ENCODE measurements at regions not wholly inside any gene's neighbourhood (a gene's known extent, or its start where the extent isn't known, plus 50 kb on each side); places are given as distances from the start of the nearest gene placed in this dataset.

DNA sequence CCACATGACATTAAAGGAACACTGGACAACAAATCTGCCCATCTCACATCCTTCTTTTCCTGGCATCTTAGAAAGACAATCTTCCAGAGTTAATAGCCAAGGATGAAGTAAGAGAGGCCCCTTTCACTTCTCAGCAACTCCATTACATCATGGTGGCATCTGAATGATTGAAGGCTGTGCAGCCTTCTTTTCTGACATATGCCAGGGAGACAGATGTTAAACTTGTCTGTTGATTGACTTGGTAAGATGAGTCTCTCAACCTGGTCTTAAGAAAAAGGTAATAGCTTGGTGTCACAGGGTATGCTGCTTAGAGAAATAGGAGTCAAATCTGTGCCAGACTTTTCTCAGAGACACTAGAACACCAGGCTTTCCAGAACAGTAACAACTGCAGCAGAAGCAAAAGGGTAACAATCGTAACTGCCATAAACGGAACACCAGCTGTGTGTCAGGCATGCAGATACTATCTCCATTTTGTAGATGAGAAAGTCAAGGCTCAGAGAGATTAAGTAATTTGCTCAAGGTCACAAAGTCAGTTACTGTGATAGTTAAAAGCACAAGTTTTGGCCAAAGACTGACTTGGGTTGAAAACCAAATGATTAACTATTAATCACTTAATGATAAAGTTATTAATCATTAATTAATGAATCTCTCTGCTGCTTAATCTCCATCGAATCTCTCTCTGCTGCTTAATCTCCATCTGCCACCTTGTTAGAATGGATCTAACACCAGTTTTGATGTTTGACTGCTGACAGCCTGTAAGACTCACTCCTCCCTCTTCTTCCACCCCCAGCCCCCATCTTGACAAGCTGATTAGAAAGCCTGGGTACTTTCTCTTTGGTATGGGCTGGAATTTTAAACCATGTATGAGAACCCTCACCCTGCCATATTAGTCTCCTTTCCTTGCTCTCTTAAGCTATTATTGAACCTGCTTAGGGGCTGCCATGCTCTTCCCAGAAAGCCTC, 353.5 kb downstream of the ENC1 start:
- H3K27me3 ChIP-seq (ENCODE audit: control insufficient read depth in 5 of 5, insufficient read depth in 4 of 5, low read length in 5 of 5), result no peaks in the 10 kb centered on the region
- peaks cover 0 to 17% (median 11%) of the 10 kb centered on the region in 5 donors for H3K4me1 ChIP-seq (ENCODE audit: control insufficient read depth in 5 of 5, insufficient read depth in 5 of 5, low read length in 5 of 5)
- no peaks in the 10 kb centered on the region for H3K36me3 ChIP-seq (ENCODE audit: control insufficient read depth in 5 of 5, insufficient read depth in 5 of 5, low read length in 5 of 5)
- H3K27ac ChIP-seq (ENCODE audit: low read depth, low read length), result no peak overlapping the region
- H3K4me3 ChIP-seq (ENCODE audit: low read depth in 1 of 5, low read length in 5 of 5), result no peak overlapping the region
- no peaks in the 10 kb centered on the region for H3K9me3 ChIP-seq (ENCODE audit: control insufficient read depth in 5 of 5, low read length in 5 of 5)
- H3K9ac ChIP-seq (ENCODE audit: low read length in 5 of 5), result no peak overlapping the region

DNA sequence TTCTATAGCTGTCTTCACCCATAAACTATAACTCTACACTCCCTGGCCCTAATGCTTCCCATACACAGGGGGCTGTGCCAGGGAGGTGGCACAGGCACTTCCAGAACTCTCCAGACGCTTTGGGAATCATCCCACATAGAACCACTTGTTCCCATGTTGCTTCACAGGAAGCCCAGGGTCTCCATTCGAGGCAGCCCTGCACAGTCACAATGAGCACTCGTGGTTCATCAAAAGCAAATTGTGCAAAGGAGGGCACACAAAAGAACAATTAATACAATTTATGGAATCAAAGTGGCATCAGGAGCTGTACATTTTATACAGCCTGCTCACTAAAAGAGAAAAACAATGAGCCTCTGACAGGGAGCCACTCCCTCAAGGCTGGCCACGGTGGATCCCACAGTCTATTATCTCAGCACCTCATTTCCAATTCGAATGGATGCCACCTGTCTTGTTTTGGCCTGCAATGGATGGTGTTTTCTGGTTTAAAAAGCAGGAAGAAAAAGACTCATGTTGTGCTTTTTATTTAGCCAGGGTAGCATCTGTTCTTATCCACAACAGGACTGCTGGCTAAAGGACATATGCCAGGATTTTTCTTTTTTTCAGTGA, 354.8 kb downstream of the ENC1 start:
- no peak overlapping the region for H3K27ac ChIP-seq (ENCODE audit: low read depth, low read length)
- no peak overlapping the region for H3K4me3 ChIP-seq (ENCODE audit: low read depth in 1 of 5, low read length in 5 of 5)
- H3K4me1 ChIP-seq (ENCODE audit: control insufficient read depth in 5 of 5, insufficient read depth in 5 of 5, low read length in 5 of 5), result peaks cover 0 to 13% (median 9%) of the 10 kb centered on the region in 5 donors
- H3K9ac ChIP-seq (ENCODE audit: low read length in 5 of 5), result no peak overlapping the region
- no peaks in the 10 kb centered on the region for H3K36me3 ChIP-seq (ENCODE audit: control insufficient read depth in 5 of 5, insufficient read depth in 5 of 5, low read length in 5 of 5)
- H3K27me3 ChIP-seq (ENCODE audit: control insufficient read depth in 5 of 5, insufficient read depth in 4 of 5, low read length in 5 of 5), result no peaks in the 10 kb centered on the region
- no peaks in the 10 kb centered on the region for H3K9me3 ChIP-seq (ENCODE audit: control insufficient read depth in 5 of 5, low read length in 5 of 5)

DNA sequence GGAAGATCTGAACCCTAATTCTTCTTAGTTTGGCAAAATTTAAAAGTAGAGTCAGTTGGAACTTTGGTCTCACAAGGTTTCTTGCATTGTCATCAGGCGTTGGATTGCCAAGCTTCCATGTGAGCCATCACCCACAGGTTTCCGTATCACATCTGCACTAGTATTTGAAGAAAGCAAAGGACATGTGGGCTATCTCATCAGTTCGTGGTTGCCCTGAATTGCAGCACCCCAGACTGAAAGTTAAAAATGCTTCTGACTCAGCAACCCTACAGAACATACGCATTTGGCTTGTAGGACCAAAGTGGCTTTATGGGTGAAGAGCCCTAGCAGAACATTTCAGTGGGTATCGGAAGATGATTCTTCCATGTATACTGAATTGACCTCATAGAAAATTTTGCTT, 358.0 kb downstream of the ENC1 start:
- no peaks in the 10 kb centered on the region for H3K36me3 ChIP-seq (ENCODE audit: control insufficient read depth in 5 of 5, insufficient read depth in 5 of 5, low read length in 5 of 5)
- no peak overlapping the region for H3K9ac ChIP-seq (ENCODE audit: low read length in 5 of 5)
- no peaks in the 10 kb centered on the region for H3K9me3 ChIP-seq (ENCODE audit: control insufficient read depth in 5 of 5, low read length in 5 of 5)
- no peaks in the 10 kb centered on the region for H3K27me3 ChIP-seq (ENCODE audit: control insufficient read depth in 5 of 5, insufficient read depth in 4 of 5, low read length in 5 of 5)
- peaks cover 0 to 5% (median 2%) of the 10 kb centered on the region in 5 donors for H3K4me1 ChIP-seq (ENCODE audit: control insufficient read depth in 5 of 5, insufficient read depth in 5 of 5, low read length in 5 of 5)
- H3K27ac ChIP-seq (ENCODE audit: low read depth, low read length), result no peak overlapping the region
- H3K4me3 ChIP-seq (ENCODE audit: low read depth in 1 of 5, low read length in 5 of 5), result no peak overlapping the region

- Histone ChIP-seq H3K9me3 (ENCODE audit: control insufficient read depth in 5 of 5, low read length in 5 of 5) (no peaks in the 10 kb centered on the region), H3K4me3 (ENCODE audit: low read depth in 1 of 5, low read length in 5 of 5) (no peak overlapping the region), H3K9ac (ENCODE audit: low read length in 5 of 5) (no peak overlapping the region), H3K36me3 (ENCODE audit: control insufficient read depth in 5 of 5, insufficient read depth in 5 of 5, low read length in 5 of 5) (no peaks in the 10 kb centered on the region), H3K27me3 (ENCODE audit: control insufficient read depth in 5 of 5, insufficient read depth in 4 of 5, low read length in 5 of 5) (no peaks in the 10 kb centered on the region), H3K27ac (ENCODE audit: low read depth, low read length) (no peak overlapping the region), H3K4me1 (ENCODE audit: control insufficient read depth in 5 of 5, insufficient read depth in 5 of 5, low read length in 5 of 5) (peaks cover 0 to 7% (median 2%) of the 10 kb centered on the region in 5 donors)
Observed at GRCh38 chr5:74281166-74281565, 359.4 kb downstream of the ENC1 start.

DNA sequence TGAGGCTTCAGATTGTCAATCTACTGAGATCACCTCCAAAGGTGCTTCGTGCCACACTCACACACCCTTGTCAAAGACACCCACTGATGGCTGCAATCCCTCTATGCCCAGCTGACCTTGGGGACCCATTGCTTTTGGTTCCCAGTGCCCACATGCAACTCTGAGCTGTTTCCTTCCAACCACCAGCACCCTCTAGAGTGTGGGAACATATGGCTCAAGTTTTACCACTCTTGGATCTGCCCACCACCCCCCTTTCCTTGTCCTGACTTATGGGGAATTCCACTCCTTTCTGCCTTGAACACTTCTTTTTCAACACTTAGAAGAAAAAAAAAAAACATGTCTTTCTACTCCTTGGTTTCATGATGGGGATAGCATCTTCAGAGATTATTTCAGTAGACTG, 360.2 kb downstream of the ENC1 start:
- Histone ChIP-seq H3K9me3 (ENCODE audit: control insufficient read depth in 5 of 5, low read length in 5 of 5) (no peaks in the 10 kb centered on the region), H3K36me3 (ENCODE audit: control insufficient read depth in 5 of 5, insufficient read depth in 5 of 5, low read length in 5 of 5) (no peaks in the 10 kb centered on the region), H3K4me1 (ENCODE audit: control insufficient read depth in 5 of 5, insufficient read depth in 5 of 5, low read length in 5 of 5) (peaks cover 2 to 16% (median 9%) of the 10 kb centered on the region in 5 donors), H3K9ac (ENCODE audit: low read length in 5 of 5) (no peak overlapping the region), H3K27ac (ENCODE audit: low read depth, low read length) (no peak overlapping the region), H3K27me3 (ENCODE audit: control insufficient read depth in 5 of 5, insufficient read depth in 4 of 5, low read length in 5 of 5) (no peaks in the 10 kb centered on the region), H3K4me3 (ENCODE audit: low read depth in 1 of 5, low read length in 5 of 5) (no peak overlapping the region)

DNA sequence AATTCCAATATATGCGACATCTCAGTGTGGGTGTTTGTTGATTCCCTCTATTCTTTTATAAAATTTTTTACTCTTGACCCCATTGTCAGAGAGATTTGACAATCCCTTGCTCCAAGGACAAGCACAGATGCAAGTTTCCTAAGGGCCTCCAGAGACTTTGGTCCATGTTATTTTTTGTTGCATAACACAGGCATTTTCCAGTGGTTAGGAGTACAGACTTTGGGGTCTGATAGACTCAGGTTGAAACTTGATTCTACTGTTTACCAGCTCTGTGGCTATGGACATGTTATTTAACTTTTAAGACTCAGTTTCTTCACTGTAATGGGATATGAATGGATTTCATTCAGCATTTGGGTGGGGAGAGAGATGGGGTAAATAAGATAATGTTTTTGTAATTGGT, 361.3 kb downstream of the ENC1 start:
- Histone ChIP-seq H3K27ac (ENCODE audit: low read depth, low read length) (no peak overlapping the region), H3K4me3 (ENCODE audit: low read depth in 1 of 5, low read length in 5 of 5) (no peak overlapping the region), H3K9me3 (ENCODE audit: control insufficient read depth in 5 of 5, low read length in 5 of 5) (no peaks in the 10 kb centered on the region), H3K36me3 (ENCODE audit: control insufficient read depth in 5 of 5, insufficient read depth in 5 of 5, low read length in 5 of 5) (no peaks in the 10 kb centered on the region), H3K9ac (ENCODE audit: low read length in 5 of 5) (no peak overlapping the region), H3K4me1 (ENCODE audit: control insufficient read depth in 5 of 5, insufficient read depth in 5 of 5, low read length in 5 of 5) (peaks cover 2 to 20% (median 9%) of the 10 kb centered on the region in 5 donors), H3K27me3 (ENCODE audit: control insufficient read depth in 5 of 5, insufficient read depth in 4 of 5, low read length in 5 of 5) (no peaks in the 10 kb centered on the region)

DNA sequence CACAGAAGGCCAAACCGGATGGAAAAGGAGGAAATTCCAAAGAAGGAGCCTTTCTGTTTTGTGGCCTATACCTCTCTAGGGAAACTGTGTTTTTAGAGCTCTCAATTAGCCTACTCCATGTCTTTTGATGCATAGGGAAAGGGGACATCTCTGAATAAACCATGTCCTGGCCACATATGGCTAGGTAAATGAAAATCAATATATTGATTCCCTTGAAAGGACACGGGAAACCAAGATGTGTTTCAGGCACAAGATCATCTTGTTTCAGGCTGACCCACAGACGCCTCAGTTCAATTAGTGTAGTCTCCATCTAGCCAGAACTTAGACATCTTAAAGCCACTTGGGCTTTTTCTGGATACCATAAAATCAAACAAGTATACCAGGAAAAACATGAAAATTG, 363.1 kb downstream of the ENC1 start:
- Histone ChIP-seq H3K36me3 (ENCODE audit: control insufficient read depth in 5 of 5, insufficient read depth in 5 of 5, low read length in 5 of 5) (no peaks in the 10 kb centered on the region), H3K4me3 (ENCODE audit: low read depth in 1 of 5, low read length in 5 of 5) (no peak overlapping the region), H3K27me3 (ENCODE audit: control insufficient read depth in 5 of 5, insufficient read depth in 4 of 5, low read length in 5 of 5) (no peaks in the 10 kb centered on the region), H3K4me1 (ENCODE audit: control insufficient read depth in 5 of 5, insufficient read depth in 5 of 5, low read length in 5 of 5) (peaks cover 2 to 20% (median 9%) of the 10 kb centered on the region in 5 donors), H3K27ac (ENCODE audit: low read depth, low read length) (no peak overlapping the region), H3K9ac (ENCODE audit: low read length in 5 of 5) (no peak overlapping the region), H3K9me3 (ENCODE audit: control insufficient read depth in 5 of 5, low read length in 5 of 5) (no peaks in the 10 kb centered on the region)

- Histone ChIP-seq H3K27me3 (ENCODE audit: control insufficient read depth in 5 of 5, insufficient read depth in 4 of 5, low read length in 5 of 5) (no peaks in the 10 kb centered on the region), H3K9ac (ENCODE audit: low read length in 5 of 5) (no peak overlapping the region), H3K27ac (ENCODE audit: low read depth, low read length) (no peak overlapping the region), H3K36me3 (ENCODE audit: control insufficient read depth in 5 of 5, insufficient read depth in 5 of 5, low read length in 5 of 5) (no peaks in the 10 kb centered on the region), H3K4me1 (ENCODE audit: control insufficient read depth in 5 of 5, insufficient read depth in 5 of 5, low read length in 5 of 5) (peaks cover 2 to 20% (median 9%) of the 10 kb centered on the region in 5 donors), H3K4me3 (ENCODE audit: low read depth in 1 of 5, low read length in 5 of 5) (no peak overlapping the region), H3K9me3 (ENCODE audit: control insufficient read depth in 5 of 5, low read length in 5 of 5) (no peaks in the 10 kb centered on the region)
Observed at GRCh38 chr5:74275171-74275992, 365.1 kb downstream of the ENC1 start.

DNA sequence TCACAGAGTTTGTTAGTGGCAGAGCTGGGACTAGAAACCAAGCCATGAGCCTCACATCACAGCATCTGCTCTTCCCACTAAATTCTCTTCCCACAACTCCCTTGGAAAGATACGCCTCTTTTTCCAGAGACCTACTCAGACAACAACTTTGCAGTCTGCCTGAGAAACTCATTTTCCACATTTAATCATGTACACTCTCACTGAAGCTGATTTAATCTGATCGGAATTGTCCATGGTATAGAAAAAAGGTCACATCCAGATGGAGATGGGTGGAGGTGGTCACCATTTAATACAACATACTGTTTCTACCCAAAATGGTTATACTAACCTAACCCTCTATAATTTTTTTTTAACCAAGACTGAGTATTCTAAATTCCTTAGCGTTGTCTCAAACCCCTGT, 366.2 kb downstream of the ENC1 start:
- H3K27me3 ChIP-seq (ENCODE audit: control insufficient read depth in 5 of 5, insufficient read depth in 4 of 5, low read length in 5 of 5), result no peaks in the 10 kb centered on the region
- H3K9me3 ChIP-seq (ENCODE audit: control insufficient read depth in 5 of 5, low read length in 5 of 5), result no peaks in the 10 kb centered on the region
- no peak overlapping the region for H3K27ac ChIP-seq (ENCODE audit: low read depth, low read length)
- H3K9ac ChIP-seq (ENCODE audit: low read length in 5 of 5), result no peak overlapping the region
- peaks cover 0 to 18% (median 8%) of the 10 kb centered on the region in 5 donors for H3K4me1 ChIP-seq (ENCODE audit: control insufficient read depth in 5 of 5, insufficient read depth in 5 of 5, low read length in 5 of 5)
- H3K4me3 ChIP-seq (ENCODE audit: low read depth in 1 of 5, low read length in 5 of 5), result no peak overlapping the region
- H3K36me3 ChIP-seq (ENCODE audit: control insufficient read depth in 5 of 5, insufficient read depth in 5 of 5, low read length in 5 of 5), result no peaks in the 10 kb centered on the region

Data from subcutaneous abdominal adipose tissue (tissue), 5 donors.